ENCODE measurements at regions not wholly inside any gene's neighbourhood (a gene's known extent, or its start where the extent isn't known, plus 50 kb on each side); places are given as distances from the start of the nearest gene placed in this dataset.
A peak's percentile ranks its signal among the peaks of the same experiment; 100 is the strongest.
"Not testable (repeated sequence)": the region's sequence is repeated elsewhere in the genome, so short reads cannot be mapped to it uniquely, and the experiment has no call there.

DNA sequence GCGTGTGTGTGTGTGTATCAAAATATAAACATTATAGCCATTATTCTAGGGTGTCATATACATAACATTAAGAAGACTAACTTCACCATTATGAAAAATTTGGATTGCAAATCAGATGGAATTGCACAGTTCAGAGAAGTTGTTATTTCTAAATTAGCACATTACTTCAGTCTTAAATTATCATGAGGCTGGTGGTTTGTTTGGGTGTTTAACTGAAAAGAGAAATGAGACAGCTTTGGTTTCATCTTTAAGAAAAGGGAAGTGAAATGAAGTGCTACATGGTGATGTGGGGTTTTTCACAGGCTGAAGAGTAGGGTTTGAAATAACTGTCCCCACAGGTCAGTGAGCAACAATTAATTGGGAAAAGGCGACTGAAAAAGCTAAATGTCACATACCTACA lies 161.2 kb upstream of the XIRP2 start:
- no peak for DNase-seq

DNA sequence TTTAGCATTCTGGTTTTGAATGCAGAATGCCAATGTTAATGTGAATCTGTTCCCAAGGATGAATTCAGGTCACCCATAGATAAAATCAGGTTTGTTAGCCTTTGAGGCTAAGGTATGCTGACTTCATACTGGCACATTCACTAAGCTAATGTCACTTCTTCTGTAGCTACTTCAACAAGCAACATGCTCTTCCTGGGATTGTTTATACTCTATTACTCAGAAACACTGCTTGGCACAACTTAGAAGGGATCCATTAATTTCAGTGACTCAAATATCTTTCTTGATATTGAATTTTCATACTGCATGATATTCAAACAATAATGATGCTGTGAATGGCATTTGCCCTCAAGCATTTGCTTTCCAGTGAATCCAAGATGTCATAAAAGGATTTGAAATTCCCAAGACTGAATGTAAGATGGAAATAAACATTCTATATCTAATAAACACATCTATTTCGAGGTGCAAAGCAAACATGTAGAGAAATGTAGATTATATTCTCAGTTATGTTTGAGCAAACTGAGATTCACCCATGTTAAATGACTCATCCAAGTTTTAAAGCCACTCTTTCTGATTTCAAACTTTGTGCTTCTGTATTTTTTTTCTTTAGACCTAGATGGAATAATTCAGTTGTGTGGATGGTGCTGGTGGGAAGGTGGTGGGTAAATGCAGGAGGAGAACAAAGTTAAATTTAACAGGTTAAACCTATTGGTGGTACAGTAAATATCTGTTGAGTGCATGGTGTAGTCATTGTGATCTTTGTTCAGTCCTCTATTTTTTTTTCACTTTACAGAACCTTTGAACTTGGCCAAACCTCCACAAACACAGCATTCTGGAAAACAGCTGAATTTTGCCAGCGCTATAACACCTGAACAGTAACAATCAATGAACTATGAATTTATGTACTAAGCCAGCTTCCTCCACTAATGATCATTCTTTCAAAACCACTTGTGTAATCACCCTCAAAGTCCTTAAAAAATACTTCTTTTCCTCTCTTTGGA lies 162.1 kb upstream of the XIRP2 start:
- no peak for DNase-seq

DNA sequence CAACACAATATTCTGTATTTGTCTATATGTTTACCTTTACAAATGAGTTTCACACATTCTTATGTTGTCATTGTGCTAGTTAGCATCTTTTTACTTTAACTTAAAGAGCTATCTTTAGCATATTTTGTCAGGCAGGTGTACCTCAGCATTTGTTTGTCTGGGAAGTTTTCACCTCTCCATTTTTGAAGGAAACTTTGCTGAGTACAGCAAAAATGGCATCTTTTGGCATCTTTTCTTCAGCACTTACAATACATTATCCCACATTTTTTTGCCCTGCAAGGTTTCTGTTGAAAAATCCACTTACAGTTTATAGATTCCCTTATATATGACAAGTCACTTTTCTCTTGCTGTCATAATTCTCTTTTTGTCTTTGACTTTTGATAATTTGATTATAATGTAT lies 171.3 kb upstream of the XIRP2 start:
- no peak for DNase-seq

DNA sequence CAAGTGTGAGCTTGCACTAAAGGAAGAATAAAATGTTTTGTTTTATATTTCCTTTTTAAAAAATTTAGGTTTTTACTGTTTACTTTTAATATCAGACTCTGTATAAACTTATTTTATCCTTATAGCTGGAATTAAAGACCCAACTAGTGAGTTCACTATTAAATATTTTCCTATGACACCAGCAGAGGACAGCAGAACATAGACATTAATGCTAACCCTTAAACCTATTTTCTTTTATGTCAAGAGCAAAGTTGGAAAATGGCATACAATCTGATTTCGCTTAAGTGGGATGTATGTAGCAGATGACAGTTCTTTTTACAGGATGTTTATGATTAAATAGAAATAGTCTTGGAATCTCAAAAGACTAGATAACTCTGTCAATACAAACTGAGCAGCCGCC lies 188.2 kb upstream of the XIRP2 start:
- DNase-seq = no peak

DNA sequence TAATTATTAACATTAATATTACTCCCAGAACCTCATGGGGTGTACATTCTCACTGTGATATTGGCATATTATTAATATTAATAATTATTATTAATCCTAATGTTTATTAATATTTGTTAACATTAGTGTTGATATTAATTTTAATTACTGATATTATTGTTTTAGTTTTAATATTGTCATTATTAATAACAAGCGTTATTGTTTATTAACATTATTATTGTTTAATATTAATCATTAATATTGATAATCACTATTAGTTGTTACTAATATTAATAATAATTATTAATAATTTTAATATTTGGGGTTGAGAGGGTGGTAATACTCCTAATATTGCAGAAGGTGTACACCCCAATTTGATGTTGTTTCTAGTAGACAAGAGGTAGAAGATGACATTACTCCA lies 193.1 kb upstream of the XIRP2 start:
- no peak for DNase-seq

DNA sequence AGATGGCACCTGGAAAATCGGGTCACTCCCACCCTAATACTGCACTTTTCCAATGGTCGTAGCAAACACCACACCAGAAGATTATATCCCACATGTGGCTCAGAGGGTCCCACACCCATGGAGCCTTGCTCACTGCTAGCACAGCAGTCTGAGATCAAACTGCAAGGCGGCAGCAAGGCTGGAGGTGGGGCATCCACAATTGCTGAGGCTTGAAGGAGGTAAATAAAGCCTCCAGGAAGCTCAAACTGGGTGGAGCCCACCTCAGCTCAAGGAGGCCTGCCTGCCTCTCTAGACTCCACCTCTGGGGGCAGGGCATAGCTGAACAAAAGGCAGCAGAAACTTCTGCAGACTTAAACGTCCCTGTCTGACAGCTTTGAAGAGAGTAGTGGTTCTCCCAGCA lies 192.0 kb upstream of the SCN7A start:
- not testable (repeated sequence) for DNase-seq

DNA sequence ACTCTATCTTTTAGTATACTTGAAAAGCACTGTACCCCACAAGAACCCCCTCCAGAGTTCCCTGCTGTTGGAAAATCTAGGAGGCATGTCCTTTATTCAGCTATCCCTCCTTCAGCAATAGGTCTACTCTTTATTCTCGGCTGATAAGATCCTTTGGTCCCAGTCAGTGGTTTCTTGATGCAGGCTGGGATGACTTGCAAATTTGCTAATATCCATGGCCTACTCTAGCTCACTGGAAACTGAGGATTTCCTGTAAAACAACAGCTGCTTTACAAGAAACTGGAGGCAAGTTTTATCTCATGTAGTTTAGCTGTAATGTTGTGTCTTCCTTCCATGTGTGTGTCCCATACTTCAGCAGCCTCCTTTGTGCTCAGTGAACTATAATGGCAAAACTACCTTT lies 183.9 kb upstream of the SCN7A start:
- DNase-seq = no peak

DNA sequence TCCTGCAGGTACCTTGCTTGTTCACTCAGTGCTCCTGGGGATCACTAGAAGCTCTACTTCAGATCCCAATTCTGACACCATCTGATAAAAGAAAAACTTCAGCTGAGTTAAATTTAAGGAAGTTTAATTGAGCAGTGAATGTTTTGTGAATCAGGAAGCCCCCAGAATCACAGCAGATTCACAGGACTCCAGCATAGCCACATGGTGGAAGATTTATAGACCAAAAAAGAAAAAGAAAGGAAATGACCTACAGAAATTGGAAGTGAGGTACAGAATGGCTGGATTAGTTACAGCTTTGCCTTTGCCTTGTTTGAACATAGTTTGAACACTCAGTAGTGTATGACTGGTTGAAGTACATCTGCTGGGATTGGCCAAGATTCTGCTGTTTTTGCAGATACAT lies 182.7 kb upstream of the SCN7A start:
- no peak for DNase-seq

DNA sequence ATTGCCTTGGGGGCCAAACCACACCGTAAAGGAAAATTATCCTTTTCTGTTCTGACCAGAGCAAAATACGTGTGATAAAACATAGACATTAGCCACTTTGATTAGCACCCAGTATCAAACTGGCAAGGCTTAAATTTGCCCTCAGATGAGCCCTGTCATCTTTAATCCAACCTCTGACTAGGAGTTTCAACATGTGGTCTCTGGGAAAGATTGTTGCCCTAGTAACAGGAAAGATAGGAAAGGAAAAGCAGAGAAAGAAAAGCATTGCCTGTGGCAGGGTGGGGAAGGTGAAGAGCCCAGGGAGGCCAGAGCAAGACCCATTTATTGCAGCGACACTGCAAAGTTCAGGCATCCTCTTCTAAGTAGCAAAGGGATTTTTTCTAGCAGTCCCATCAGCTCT lies 181.5 kb upstream of the SCN7A start:
- DNase-seq = no peak

DNA sequence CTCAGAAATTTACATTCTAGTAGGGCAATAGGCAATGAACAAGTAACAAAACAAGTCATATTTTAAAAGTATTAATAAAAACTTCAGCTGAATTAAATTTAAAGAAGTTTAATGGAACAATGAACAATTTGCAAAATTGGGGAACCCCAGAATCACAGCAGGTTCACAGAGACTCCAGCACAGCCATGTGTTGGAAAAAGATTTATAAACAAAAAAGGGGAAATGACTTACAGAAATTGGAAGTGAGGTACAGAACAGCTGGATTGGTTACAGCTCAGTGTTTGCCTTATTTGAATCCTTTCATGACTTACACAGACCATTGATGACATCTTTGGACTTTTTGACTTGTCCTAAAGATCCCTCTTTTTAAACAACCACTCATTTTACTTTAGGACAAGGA lies 179.9 kb upstream of the SCN7A start:
- DNase-seq = no peak

DNA sequence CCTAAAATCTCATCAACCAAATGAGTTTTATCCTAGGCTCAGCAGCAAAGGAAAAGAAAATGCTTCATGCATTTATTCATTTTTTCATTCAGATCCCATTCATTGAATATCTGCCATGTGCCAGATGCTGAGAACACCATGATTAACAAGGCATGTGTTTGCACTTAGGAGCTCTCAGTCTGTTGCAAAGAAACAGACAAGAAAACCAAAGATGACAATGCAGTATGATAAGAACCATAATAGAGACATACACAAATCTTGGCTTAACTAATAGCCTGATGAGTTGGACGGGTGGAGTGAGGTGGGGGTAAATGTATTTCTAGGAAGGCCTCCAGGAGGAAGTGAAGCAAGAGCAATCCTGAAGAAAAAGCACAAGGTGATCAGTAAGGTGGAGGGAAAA lies 177.8 kb upstream of the SCN7A start:
- no peak for DNase-seq

DNA sequence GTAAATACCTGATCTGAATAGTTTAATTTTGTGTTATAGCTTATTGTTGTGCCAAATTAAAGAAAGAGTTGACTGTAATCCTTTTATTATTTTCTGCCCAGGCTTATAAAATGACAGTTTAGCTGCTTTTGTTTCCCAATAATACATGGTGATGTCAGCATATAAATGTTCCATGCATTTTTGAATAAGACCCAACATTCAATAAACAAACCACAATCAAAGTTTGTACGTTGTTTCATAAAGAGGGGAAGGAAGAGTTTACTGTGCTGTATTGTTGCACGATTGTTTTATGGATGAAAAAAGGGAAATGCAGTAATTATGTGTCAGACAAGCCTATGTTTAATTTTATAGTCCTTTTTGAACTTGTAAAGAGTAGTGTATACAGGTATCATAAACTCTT lies 177.2 kb upstream of the SCN7A start:
- no peak for DNase-seq

DNA sequence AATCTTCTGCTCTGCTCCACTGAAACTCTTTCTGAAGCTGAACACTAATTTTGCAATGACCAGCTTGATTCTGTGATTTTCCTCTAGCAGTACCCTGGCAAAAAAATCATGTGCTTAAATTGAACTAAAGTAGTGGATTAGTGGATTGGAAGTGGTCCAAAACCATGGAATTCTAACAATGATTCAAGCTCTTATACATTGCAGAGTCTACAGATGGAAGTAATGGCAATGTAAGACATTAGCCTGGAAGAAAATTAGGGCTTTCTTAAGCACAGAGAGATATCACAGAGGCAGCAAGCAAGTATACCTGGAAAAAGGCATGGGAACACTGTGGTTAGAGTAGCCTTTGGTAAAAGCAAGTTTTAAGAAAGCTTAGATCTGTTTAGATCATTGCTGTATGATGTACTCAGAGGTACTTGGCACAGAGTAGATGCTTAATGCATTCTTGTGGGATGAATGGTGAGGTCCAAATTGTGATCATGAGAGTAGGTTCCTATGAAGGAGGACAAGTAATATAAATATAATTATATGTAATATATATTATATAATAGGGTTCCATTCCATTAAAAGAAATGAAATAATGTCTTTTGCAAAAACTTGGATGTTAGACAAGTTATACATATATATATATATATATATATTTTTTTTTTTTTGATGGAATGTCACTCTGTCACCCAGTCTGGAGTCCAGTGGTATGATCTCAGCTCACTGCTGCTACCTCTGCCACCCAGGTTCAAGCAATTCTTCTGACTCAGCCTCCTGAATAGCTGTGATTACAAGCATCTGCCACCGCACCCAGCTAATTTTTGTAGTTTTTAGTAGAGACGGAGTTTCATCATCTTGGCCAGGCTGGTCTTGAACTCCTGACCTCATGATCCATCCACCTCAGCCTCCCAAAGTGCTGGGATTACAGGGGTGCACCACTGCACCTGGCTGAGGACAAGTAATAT lies 172.2 kb upstream of the SCN7A start:
- no peak for DNase-seq

DNA sequence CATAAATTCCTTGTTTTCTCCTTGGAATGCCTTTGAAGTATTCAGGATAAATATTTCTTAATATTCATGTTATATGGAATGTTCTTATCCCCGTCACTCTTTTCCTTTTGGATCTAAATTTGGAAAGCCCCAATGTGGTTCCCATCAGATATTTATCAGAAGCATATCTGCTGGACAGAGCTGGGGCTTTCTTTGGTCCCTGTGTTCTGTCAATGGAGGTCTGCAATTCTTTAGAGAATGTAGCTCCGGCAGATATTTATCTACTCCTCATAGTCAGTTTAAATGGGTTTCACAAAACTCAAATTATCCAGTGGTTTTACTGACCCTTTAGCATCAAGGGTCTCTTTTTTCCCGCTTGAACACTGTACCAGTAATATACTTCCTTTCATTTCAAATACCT lies 167.8 kb upstream of the SCN7A start:
- DNase-seq = no peak

DNA sequence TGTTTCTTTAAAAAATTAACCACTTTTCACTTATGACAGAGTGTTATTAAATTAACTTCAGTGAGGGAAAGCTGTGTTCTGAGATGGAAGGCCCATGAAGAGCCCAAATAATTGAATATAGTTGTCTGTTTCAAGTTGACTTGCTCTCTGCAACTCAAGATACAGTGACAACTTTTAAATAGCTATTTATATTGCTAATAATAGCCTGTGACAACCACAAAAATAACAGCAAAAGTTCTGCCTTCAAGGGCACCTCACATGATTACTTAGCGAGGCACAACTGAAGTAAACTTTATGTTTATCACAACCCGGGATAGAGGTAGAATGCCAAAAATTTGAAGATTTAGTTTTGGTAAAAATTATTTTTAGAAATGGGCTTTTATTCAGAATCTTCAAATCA lies 167.3 kb upstream of the SCN7A start:
- no peak for DNase-seq

DNA sequence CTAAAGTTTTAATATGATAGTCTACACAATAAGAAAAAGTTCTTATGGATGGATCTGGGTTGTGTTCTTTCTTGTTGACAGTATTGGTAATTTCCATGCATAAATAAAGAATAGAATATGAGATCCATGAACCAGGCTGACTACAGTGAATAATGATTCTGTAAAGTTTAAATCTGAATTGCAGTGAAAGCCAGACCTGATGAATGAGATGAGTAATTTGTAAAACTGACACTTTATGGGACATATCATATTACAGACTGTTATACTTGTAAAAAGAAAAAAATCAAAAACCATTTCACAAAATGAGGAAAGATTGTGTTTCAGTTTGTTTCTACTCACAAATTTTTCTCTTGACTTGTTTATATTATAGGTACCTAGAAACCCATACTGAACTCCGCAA lies 164.9 kb upstream of the SCN7A start:
- DNase-seq = no peak

DNA sequence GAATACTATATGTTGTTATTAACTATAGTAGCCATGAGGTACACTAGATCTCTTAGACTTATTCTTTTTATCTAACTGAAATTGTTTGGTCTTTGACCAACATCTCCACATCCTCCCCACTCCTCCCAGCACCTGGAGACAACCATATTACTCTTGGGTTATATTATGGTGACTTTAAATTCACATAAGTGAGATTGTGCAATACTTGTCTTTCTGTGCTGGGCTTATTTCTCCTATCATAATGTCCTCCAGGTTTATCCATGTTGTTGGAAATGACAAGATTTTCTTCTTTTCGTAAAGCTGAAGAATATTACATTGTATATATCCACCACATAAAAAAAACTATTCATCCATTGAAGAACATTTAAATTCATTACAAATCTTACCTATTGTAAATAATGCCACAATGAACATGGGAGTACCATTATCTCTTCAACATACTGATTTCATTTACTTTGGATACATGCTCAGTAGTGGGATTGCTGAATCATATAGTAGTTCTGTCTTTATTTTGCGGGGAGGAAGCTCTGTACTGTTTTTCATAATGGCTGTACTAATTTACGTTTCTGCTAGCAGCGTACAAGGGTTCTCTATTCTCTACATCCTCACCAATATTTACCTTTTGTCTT lies 159.2 kb upstream of the SCN7A start:
- DNase-seq = peak; percentile 33

DNA sequence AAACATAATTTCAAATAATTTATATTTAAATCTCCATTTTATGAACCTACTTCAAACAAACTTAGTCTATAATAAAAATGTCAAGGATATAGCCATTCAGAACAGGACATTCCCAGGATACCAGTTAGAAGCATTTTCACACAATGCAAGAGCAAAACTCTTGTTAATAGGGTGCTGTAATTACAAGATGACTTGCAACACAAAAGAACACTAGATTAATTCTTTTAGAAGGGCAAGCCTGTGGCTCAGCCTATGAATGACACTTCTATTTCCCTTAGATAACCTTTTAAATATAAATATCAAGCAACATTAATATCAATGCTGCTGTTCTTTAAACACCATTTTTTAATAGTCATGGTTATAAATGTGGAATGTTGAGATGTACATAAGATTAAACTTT lies 157.9 kb upstream of the SCN7A start:
- DNase-seq = no peak

DNA sequence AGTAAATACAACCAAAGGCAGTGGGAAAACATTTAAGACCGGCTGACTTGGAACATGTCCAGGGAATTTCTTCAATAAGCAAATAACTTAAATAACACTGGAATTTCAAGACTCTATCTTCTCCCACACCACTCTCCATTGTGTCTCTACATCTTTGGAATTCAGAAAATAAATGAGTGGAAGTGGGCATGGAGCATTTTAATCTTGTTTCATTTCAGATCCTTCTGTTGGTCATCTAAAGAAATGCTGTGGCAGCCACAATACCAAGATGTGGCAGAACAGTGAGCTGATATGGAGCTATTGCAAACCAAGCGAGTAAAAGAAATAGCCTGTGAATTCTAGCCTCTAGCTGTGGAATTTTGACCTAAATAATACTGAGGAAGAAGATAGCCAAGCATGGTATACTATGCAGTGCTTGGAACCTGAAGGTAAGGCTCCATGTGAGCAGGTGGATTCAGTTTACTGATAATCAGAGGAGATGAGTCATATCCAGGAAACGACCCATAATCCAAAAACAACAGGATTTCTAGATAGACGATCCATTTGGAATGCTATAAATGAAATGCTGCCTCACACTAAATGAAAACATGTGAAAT lies 157.1 kb upstream of the SCN7A start:
- DNase-seq = no peak

DNA sequence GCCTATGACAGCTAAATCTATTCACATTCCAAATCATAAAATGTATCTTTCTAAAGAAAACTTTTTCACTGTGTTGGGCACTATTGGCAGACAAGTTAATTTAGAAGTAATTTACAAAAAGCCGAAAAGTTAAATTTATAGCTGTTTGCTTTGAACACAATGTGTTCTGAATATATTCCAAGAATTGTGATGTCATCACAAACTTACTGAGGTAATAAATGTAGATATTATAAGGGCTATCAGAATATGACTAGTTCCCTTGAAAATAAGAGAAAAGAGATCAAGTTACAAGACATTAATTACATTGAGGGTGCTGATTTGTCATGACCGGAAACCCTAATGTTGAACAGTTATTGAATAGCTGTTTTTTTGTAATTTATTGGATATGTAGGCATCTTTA lies 153.9 kb upstream of the SCN7A start:
- DNase-seq = no peak

DNA sequence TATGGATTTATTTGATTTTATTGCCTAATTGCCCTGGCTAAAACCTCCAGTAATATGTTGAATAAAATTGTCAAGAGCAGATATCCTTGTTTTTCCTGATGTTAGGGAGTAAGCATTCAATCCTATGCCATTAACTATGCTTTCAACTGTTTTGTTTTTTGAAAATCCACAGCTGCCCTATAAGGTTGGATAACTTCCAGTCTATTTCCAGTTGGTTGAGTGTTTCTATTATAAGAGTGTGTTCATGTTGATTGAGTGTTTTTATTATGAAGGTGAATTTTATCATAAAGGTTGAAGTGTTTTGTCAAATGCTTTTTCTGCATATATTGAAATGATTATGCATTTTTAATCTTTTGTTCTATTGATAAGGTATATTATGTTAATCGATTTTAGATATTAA lies 149.9 kb upstream of the SCN7A start:
- DNase-seq = no peak

DNA sequence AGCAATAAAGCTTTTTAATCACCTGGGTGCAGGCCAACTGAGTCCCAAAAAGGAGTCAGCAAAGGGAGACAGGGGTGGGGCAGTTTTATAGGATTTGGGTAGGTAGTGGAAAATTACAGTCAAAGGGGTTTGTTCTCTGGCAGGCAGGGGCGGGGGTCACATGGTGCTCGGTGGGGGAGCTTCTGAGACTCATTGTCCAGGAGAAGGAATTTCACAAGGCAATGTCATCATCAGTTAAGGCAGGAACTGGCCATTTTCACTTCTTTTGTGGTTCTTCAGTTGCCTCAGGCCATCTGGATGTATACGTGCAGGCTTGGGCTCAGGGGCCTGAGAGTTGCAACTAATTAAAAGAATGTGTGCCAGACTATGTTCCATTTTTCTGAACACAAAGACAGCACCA lies 147.5 kb upstream of the SCN7A start:
- DNase-seq = not testable (repeated sequence)

DNA sequence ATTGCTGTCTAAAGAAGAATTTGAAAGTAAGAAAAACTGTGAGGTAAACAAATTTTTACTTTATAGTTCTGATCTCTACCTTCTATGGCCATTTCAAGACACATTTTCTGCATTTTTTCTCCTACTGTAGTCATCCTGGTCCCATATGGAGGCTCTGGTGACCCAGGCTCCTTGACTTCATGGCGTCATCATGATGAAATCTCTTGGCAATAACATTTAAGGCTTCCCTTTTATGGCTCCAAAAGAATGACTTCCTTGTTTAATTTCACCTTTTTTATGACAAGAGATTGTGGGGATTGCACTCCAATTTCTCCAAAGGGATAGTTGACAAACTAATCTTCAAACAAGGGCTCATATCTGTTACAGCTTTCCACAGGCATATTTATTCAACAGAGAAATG lies 143.0 kb upstream of the SCN7A start:
- no peak for DNase-seq
